WTC11 (cell line): ENCODE measurements at regions not wholly inside any gene's neighbourhood (a gene's known extent, or its start where the extent isn't known, plus 50 kb on each side); places are given as distances from the start of the nearest gene placed in this dataset.

ENCODE experiments used
- ATF3 ChIP-seq: sonication (generic); formaldehyde crosslinking; conservative IDR thresholded peaks from 2 replicates; pipeline ENCODE4 v1.8.1; 2022; ENCODE audit warnings: mild to moderate bottlenecking, missing genetic modification reagents
- CREB1 ChIP-seq: sonication (generic); formaldehyde crosslinking; IDR thresholded peaks from 2 replicates; pipeline ENCODE4 v1.8.0; 2023; ENCODE audit warnings: mild to moderate bottlenecking, missing genetic modification reagents
- TCF7 ChIP-seq: sonication (generic); formaldehyde crosslinking; IDR thresholded peaks from 2 replicates; pipeline ENCODE4 v1.8.0; 2022; ENCODE audit warnings: mild to moderate bottlenecking, low read depth, missing genetic modification reagents, moderate library complexity
- ZNF512 ChIP-seq: sonication (generic); formaldehyde crosslinking; IDR thresholded peaks from 2 replicates; pipeline ENCODE4 v1.8.1; 2022; ENCODE audit warnings: missing genetic modification reagents, borderline replicate concordance
- TF ChIP-seq, protein P1 (sequence below): fragments of 200-600 bp; IDR thresholded peaks from 2 replicates; pipeline ENCODE4 v1.8.0; 2022; ENCODE audit warnings: antibody characterized with exemption
- TF ChIP-seq, protein P2 (sequence below): sonication (generic); formaldehyde crosslinking; IDR thresholded peaks from 2 replicates; pipeline ENCODE4 v1.8.0; 2022; ENCODE audit warnings: missing genetic modification reagents
- TF ChIP-seq, protein P3 (sequence below): sonication (generic); formaldehyde crosslinking; IDR thresholded peaks from 2 replicates; pipeline ENCODE4 v1.8.0; 2022; ENCODE audit warnings: mild to moderate bottlenecking, missing genetic modification reagents

- TF ChIP-seq, protein P1, sequence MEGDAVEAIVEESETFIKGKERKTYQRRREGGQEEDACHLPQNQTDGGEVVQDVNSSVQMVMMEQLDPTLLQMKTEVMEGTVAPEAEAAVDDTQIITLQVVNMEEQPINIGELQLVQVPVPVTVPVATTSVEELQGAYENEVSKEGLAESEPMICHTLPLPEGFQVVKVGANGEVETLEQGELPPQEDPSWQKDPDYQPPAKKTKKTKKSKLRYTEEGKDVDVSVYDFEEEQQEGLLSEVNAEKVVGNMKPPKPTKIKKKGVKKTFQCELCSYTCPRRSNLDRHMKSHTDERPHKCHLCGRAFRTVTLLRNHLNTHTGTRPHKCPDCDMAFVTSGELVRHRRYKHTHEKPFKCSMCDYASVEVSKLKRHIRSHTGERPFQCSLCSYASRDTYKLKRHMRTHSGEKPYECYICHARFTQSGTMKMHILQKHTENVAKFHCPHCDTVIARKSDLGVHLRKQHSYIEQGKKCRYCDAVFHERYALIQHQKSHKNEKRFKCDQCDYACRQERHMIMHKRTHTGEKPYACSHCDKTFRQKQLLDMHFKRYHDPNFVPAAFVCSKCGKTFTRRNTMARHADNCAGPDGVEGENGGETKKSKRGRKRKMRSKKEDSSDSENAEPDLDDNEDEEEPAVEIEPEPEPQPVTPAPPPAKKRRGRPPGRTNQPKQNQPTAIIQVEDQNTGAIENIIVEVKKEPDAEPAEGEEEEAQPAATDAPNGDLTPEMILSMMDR = no peak
- no peak for TF ChIP-seq TCF7 (CRISPR knock-in tag)
- TF ChIP-seq, protein P2, sequence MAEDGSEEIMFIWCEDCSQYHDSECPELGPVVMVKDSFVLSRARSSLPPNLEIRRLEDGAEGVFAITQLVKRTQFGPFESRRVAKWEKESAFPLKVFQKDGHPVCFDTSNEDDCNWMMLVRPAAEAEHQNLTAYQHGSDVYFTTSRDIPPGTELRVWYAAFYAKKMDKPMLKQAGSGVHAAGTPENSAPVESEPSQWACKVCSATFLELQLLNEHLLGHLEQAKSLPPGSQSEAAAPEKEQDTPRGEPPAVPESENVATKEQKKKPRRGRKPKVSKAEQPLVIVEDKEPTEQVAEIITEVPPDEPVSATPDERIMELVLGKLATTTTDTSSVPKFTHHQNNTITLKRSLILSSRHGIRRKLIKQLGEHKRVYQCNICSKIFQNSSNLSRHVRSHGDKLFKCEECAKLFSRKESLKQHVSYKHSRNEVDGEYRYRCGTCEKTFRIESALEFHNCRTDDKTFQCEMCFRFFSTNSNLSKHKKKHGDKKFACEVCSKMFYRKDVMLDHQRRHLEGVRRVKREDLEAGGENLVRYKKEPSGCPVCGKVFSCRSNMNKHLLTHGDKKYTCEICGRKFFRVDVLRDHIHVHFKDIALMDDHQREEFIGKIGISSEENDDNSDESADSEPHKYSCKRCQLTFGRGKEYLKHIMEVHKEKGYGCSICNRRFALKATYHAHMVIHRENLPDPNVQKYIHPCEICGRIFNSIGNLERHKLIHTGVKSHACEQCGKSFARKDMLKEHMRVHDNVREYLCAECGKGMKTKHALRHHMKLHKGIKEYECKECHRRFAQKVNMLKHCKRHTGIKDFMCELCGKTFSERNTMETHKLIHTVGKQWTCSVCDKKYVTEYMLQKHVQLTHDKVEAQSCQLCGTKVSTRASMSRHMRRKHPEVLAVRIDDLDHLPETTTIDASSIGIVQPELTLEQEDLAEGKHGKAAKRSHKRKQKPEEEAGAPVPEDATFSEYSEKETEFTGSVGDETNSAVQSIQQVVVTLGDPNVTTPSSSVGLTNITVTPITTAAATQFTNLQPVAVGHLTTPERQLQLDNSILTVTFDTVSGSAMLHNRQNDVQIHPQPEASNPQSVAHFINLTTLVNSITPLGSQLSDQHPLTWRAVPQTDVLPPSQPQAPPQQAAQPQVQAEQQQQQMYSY = no peak
- TF ChIP-seq, protein P3, sequence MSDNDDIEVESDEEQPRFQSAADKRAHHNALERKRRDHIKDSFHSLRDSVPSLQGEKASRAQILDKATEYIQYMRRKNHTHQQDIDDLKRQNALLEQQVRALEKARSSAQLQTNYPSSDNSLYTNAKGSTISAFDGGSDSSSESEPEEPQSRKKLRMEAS = no peak
- TF ChIP-seq CREB1 (CRISPR knock-in tag) = no peak
- TF ChIP-seq ZNF512 (CRISPR knock-in tag) = no peak
- TF ChIP-seq ATF3 (CRISPR knock-in tag) = no peak
These were observed 133.7 kb downstream of the PRELID2 start for GRCh38 chr5:145701404-145701803.
